SK-N-SH treated with all-trans-retinoic acid at 6 μM for 48 hours (cell line): ENCODE measurements at regions not wholly inside any gene's neighbourhood (a gene's known extent, or its start where the extent isn't known, plus 50 kb on each side); places are given as distances from the start of the nearest gene placed in this dataset.

Source experiments
- ATAC-seq: fragments of 200-7000 bp; cut with Tn5 transposase; 3 replicates; pipeline ENCODE4 v1.9.1; 2020; ENCODE audit warnings: mild to moderate bottlenecking, moderate library complexity
- ARNTL ChIP-seq: fragments of 450-650 bp; formaldehyde crosslinking; IDR thresholded peaks from 2 replicates; pipeline ENCODE4 v1.5.0; 2020; ENCODE audit warnings: low read depth, mild to moderate bottlenecking, moderate library complexity, borderline replicate concordance
- BACH2 ChIP-seq: fragments of 250-450 bp; sonication (Bioruptor Pico); IDR thresholded peaks from 2 replicates; pipeline ENCODE4 v1.9.0; 2021; ENCODE audit warnings: mild to moderate bottlenecking, borderline replicate concordance
- CSDC2 ChIP-seq: fragments of 250-450 bp; sonication (Bioruptor Pico); IDR thresholded peaks from 2 replicates; pipeline ENCODE4 v1.5.0; 2020; ENCODE audit warnings: mild to moderate bottlenecking, moderate library complexity
- ESRRG ChIP-seq: fragments of 250-450 bp; sonication (Bioruptor Pico); IDR thresholded peaks from 2 replicates; pipeline ENCODE4 v1.6.1; 2021; ENCODE audit warnings: mild to moderate bottlenecking
- GLIS3 ChIP-seq: fragments of 250-450 bp; sonication (Bioruptor Pico); IDR thresholded peaks from 2 replicates; pipeline ENCODE4 v1.5.0; 2020; ENCODE audit warnings: mild to moderate bottlenecking, moderate library complexity
- ISL1 ChIP-seq: fragments of 250-450 bp; sonication (Bioruptor Pico); IDR thresholded peaks from 2 replicates; pipeline ENCODE4 v2.1.2; 2022; ENCODE audit warnings: mild to moderate bottlenecking, moderate library complexity
- OSR1 ChIP-seq: fragments of 250-450 bp; sonication (Bioruptor Pico); IDR thresholded peaks from 2 replicates; pipeline ENCODE4 v1.8.0; 2022; ENCODE audit warnings: moderate library complexity, mild to moderate bottlenecking, inconsistent platforms
- PATZ1 ChIP-seq: fragments of 250-450 bp; sonication (Bioruptor Pico); IDR thresholded peaks from 2 replicates; pipeline ENCODE4 v1.8.0; 2020; ENCODE audit warnings: mild to moderate bottlenecking, moderate library complexity, borderline replicate concordance
- PPARA ChIP-seq: fragments of 250-450 bp; sonication (Bioruptor Pico); IDR thresholded peaks from 2 replicates; pipeline ENCODE4 v1.5.0; 2020; ENCODE audit warnings: mild to moderate bottlenecking, borderline replicate concordance
- RARB ChIP-seq: fragments of 250-450 bp; sonication (Bioruptor Pico); IDR thresholded peaks from 2 replicates; pipeline ENCODE4 v1.8.0; 2021; ENCODE audit warnings: mild to moderate bottlenecking, moderate library complexity
- SNAI2 ChIP-seq: fragments of 250-450 bp; sonication (Bioruptor Pico); IDR thresholded peaks from 2 replicates; pipeline ENCODE4 v1.5.0; 2020; ENCODE audit warnings: mild to moderate bottlenecking, moderate library complexity
- TCF4 ChIP-seq: fragments of 250-450 bp; sonication (Bioruptor Pico); IDR thresholded peaks from 2 replicates; pipeline ENCODE4 v1.8.0; 2021; ENCODE audit warnings: mild to moderate bottlenecking, moderate library complexity, borderline replicate concordance
- TOX ChIP-seq: fragments of 250-450 bp; sonication (Bioruptor Pico); IDR thresholded peaks from 2 replicates; pipeline ENCODE4 v1.8.0; 2021; ENCODE audit warnings: mild to moderate bottlenecking, moderate library complexity, borderline replicate concordance
- ZC3H10 ChIP-seq: fragments of 250-450 bp; sonication (Bioruptor Pico); IDR thresholded peaks from 2 replicates; pipeline ENCODE4 v1.5.1; 2021; ENCODE audit warnings: mild to moderate bottlenecking, moderate library complexity
- ZFP3 ChIP-seq: fragments of 250-450 bp; sonication (Bioruptor Pico); IDR thresholded peaks from 2 replicates; pipeline ENCODE4 v1.5.0; 2020; ENCODE audit warnings: mild to moderate bottlenecking, moderate library complexity
- ZFP30 ChIP-seq: fragments of 450-650 bp; formaldehyde crosslinking; IDR thresholded peaks from 2 replicates; pipeline ENCODE4 v1.5.0; 2022; ENCODE audit warnings: mild to moderate bottlenecking, moderate library complexity
- ZNF565 ChIP-seq: fragments of 450-650 bp; formaldehyde crosslinking; conservative IDR thresholded peaks from 2 replicates; pipeline ENCODE4 v1.5.0; 2020; ENCODE audit warnings: low read depth, mild to moderate bottlenecking, moderate library complexity
- ZNF70 ChIP-seq: fragments of 450-650 bp; formaldehyde crosslinking; IDR thresholded peaks from 2 replicates; pipeline ENCODE4 v1.5.0; 2020; ENCODE audit warnings: mild to moderate bottlenecking, moderate library complexity
- ZNF8 ChIP-seq: fragments of 450-650 bp; formaldehyde crosslinking; IDR thresholded peaks from 2 replicates; pipeline ENCODE4 v1.5.0; 2020; ENCODE audit warnings: mild to moderate bottlenecking, moderate library complexity
- TF ChIP-seq, protein P1 (sequence below): fragments of 250-450 bp; sonication (Bioruptor Pico); IDR thresholded peaks from 2 replicates; pipeline ENCODE4 v1.5.1; 2020; ENCODE audit warnings: low read depth, mild to moderate bottlenecking, moderate library complexity
- TF ChIP-seq, protein P2 (sequence below): fragments of 250-450 bp; sonication (Bioruptor Pico); IDR thresholded peaks from 2 replicates; pipeline ENCODE4 v1.5.1; 2021; ENCODE audit warnings: mild to moderate bottlenecking, moderate library complexity
- TF ChIP-seq, protein P3 (sequence below): fragments of 250-450 bp; sonication (Bioruptor Pico); IDR thresholded peaks from 2 replicates; pipeline ENCODE4 v1.5.0; 2020; ENCODE audit warnings: mild to moderate bottlenecking, moderate library complexity

DNA sequence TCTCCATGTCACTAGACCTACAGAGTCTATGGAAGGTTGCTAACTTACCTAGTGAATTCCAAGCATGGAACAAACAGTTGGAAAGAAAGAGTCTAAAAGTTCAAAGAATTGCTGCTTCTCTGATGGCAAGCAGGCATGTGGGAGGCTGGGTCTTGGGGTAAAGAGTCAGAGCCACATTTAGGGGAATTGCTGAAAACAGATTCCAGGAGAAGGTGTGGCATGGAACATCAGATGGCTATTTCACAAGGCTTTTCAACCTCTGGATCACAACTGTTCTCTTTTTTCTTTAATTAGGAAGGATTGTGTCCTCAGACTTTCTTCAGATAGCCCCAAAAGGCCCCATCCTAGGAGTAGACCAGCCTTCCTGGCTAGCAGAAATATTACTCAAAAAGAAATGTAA lies 601.5 kb downstream of the MAFB start:
- no peak for ATAC-seq
- TF ChIP-seq, protein P1, sequence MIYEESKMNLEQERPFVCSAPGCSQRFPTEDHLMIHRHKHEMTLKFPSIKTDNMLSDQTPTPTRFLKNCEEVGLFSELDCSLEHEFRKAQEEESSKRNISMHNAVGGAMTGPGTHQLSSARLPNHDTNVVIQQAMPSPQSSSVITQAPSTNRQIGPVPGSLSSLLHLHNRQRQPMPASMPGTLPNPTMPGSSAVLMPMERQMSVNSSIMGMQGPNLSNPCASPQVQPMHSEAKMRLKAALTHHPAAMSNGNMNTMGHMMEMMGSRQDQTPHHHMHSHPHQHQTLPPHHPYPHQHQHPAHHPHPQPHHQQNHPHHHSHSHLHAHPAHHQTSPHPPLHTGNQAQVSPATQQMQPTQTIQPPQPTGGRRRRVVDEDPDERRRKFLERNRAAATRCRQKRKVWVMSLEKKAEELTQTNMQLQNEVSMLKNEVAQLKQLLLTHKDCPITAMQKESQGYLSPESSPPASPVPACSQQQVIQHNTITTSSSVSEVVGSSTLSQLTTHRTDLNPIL, result no peak
- TF ChIP-seq ZFP3 (CRISPR knock-in tag), result no peak
- TF ChIP-seq, protein P2, sequence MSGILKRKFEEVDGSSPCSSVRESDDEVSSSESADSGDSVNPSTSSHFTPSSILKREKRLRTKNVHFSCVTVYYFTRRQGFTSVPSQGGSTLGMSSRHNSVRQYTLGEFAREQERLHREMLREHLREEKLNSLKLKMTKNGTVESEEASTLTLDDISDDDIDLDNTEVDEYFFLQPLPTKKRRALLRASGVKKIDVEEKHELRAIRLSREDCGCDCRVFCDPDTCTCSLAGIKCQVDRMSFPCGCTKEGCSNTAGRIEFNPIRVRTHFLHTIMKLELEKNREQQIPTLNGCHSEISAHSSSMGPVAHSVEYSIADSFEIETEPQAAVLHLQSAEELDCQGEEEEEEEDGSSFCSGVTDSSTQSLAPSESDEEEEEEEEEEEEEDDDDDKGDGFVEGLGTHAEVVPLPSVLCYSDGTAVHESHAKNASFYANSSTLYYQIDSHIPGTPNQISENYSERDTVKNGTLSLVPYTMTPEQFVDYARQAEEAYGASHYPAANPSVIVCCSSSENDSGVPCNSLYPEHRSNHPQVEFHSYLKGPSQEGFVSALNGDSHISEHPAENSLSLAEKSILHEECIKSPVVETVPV, result no peak
- TF ChIP-seq TCF4, result no peak
- TF ChIP-seq ESRRG (CRISPR knock-in tag), result no peak
- no peak for TF ChIP-seq ZC3H10
- no peak for TF ChIP-seq PPARA (CRISPR knock-in tag)
- TF ChIP-seq ARNTL (CRISPR knock-in tag), result no peak
- TF ChIP-seq SNAI2, result no peak
- no peak for TF ChIP-seq ZNF70 (CRISPR knock-in tag)
- no peak for TF ChIP-seq PATZ1
- no peak for TF ChIP-seq ZNF565 (CRISPR knock-in tag)
- no peak for TF ChIP-seq OSR1 (CRISPR knock-in tag)
- TF ChIP-seq TOX (CRISPR knock-in tag), result no peak
- no peak for TF ChIP-seq ZFP30 (CRISPR knock-in tag)
- no peak for TF ChIP-seq RARB

- TF ChIP-seq ZFP30 (CRISPR knock-in tag), result no peak
- no peak for TF ChIP-seq ZC3H10
- TF ChIP-seq ZNF8 (CRISPR knock-in tag), result no peak
- TF ChIP-seq OSR1 (CRISPR knock-in tag), result no peak
- TF ChIP-seq ESRRG (CRISPR knock-in tag), result no peak
- TF ChIP-seq, protein P2, result no peak
- no peak for TF ChIP-seq ZFP3 (CRISPR knock-in tag)
- TF ChIP-seq PATZ1, result no peak
- no peak for TF ChIP-seq ISL1 (CRISPR knock-in tag)
- no peak for TF ChIP-seq RARB
- TF ChIP-seq, protein P3, sequence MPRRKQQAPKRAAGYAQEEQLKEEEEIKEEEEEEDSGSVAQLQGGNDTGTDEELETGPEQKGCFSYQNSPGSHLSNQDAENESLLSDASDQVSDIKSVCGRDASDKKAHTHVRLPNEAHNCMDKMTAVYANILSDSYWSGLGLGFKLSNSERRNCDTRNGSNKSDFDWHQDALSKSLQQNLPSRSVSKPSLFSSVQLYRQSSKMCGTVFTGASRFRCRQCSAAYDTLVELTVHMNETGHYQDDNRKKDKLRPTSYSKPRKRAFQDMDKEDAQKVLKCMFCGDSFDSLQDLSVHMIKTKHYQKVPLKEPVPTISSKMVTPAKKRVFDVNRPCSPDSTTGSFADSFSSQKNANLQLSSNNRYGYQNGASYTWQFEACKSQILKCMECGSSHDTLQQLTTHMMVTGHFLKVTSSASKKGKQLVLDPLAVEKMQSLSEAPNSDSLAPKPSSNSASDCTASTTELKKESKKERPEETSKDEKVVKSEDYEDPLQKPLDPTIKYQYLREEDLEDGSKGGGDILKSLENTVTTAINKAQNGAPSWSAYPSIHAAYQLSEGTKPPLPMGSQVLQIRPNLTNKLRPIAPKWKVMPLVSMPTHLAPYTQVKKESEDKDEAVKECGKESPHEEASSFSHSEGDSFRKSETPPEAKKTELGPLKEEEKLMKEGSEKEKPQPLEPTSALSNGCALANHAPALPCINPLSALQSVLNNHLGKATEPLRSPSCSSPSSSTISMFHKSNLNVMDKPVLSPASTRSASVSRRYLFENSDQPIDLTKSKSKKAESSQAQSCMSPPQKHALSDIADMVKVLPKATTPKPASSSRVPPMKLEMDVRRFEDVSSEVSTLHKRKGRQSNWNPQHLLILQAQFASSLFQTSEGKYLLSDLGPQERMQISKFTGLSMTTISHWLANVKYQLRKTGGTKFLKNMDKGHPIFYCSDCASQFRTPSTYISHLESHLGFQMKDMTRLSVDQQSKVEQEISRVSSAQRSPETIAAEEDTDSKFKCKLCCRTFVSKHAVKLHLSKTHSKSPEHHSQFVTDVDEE, result no peak
- ATAC-seq, result no peak
Measured at GRCh38 chr20:40085513-40085912, 603.5 kb downstream of the MAFB start.

DNA sequence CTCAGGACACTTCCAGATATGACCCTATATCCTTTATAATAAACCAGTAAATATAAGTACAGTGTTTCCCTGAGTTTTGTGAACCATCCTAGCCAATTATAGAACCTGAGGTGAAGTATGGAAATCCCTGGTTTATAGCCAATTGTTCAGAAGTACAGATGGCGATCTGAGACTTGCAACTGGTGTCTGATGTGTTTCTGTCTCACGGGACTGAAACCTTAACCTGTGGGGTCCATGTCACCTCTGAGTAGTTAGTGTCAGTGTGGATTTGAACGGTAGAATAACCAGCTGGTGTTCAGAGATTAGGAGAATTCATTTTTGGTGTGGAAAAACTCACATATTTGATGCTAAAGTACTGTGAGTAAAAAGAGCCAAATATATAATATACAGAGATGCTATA lies 606.6 kb downstream of the MAFB start:
- TF ChIP-seq, protein P2, result no peak
- TF ChIP-seq TOX (CRISPR knock-in tag) (no peak), GLIS3 (no peak), ISL1 (CRISPR knock-in tag) (no peak), BACH2 (CRISPR knock-in tag) (no peak), PATZ1 (no peak), TCF4 (no peak), RARB (no peak), ZFP30 (CRISPR knock-in tag) (no peak), ESRRG (CRISPR knock-in tag) (no peak), OSR1 (CRISPR knock-in tag) (no peak), SNAI2 (no peak), ZNF565 (CRISPR knock-in tag) (no peak), ZFP3 (CRISPR knock-in tag) (no peak), CSDC2 (CRISPR knock-in tag) (no peak)
- ATAC-seq, result no peak
